NT2/D1 (cell line): ENCODE measurements at regions not wholly inside any gene's neighbourhood (a gene's known extent, or its start where the extent isn't known, plus 50 kb on each side); places are given as distances from the start of the nearest gene placed in this dataset.

ENCODE experiments used
- YY1 ChIP-seq: IDR thresholded peaks from 2 replicates; pipeline ENCODE4 v1.6.1; 2011; ENCODE audit not compliant: insufficient read length, insufficient read depth
- ZNF274 ChIP-seq: IDR thresholded peaks from 2 replicates; pipeline ENCODE4 v1.6.1; 2011; ENCODE audit warnings: mild to moderate bottlenecking, low read depth, low read length

- TF ChIP-seq YY1 (no peak), ZNF274 (no peak)
Measured at GRCh38 chr16:9665851-9666271, 516.4 kb downstream of the GRIN2A start.
